Smooth muscle cell (in vitro differentiated cells): ENCODE measurements at regions not wholly inside any gene's neighbourhood (a gene's known extent, or its start where the extent isn't known, plus 50 kb on each side); places are given as distances from the start of the nearest gene placed in this dataset.

Experiments
- DNase-seq: peaks from one replicate; lab custom pipeline; 2025; ENCODE audit not compliant: unreplicated experiment; lab: John Stamatoyannopoulos, UW
- H2AFZ ChIP-seq: fragments of 200-600 bp; sonication (generic); 2 replicates; pipeline ENCODE4 v1.6.0; 2016; ENCODE audit warnings: antibody characterized with exemption, low read depth, mild to moderate bottlenecking
- H3F3A ChIP-seq: fragments of 200-600 bp; sonication (generic); 2 replicates; pipeline ENCODE4 v1.6.0; 2017; ENCODE audit warnings: antibody characterized with exemption, low read depth
- H3K27ac ChIP-seq: fragments of 200-600 bp; sonication (generic); 2 replicates; pipeline ENCODE4 v1.5.1; 2016; ENCODE audit warnings: low read depth, mild to moderate bottlenecking
- H3K27me3 ChIP-seq: fragments of 200-600 bp; sonication (generic); 2 replicates; pipeline ENCODE4 v1.6.1; 2016; ENCODE audit warnings: low read depth, mild to moderate bottlenecking
- H3K36me3 ChIP-seq: fragments of 200-600 bp; sonication (generic); 2 replicates; pipeline ENCODE4 v1.5.1; 2016; ENCODE audit warnings: low read depth
- H3K4me1 ChIP-seq: fragments of 200-600 bp; sonication (generic); 2 replicates; pipeline ENCODE4 v1.5.1; 2016; ENCODE audit warnings: low read depth
- H3K4me2 ChIP-seq: fragments of 200-600 bp; sonication (generic); 2 replicates; pipeline ENCODE4 v1.6.0; 2016; ENCODE audit warnings: mild to moderate bottlenecking
- H3K4me3 ChIP-seq: fragments of 200-600 bp; sonication (generic); 2 replicates; pipeline ENCODE4 v1.5.1; 2016; ENCODE audit warnings: mild to moderate bottlenecking
- H3K79me2 ChIP-seq: fragments of 200-600 bp; sonication (generic); 2 replicates; pipeline ENCODE4 v1.6.0; 2016; ENCODE audit warnings: low read depth, mild to moderate bottlenecking
- H3K9ac ChIP-seq: fragments of 200-600 bp; sonication (generic); 2 replicates; pipeline ENCODE4 v1.6.0; 2016; ENCODE audit warnings: low read depth
- H3K9me3 ChIP-seq: fragments of 200-600 bp; sonication (generic); replicated peaks from 2 replicates; pipeline ENCODE4 v1.5.1; 2016; ENCODE audit warnings: low read depth
- H4K20me1 ChIP-seq: fragments of 200-600 bp; sonication (generic); 2 replicates; pipeline ENCODE4 v1.6.0; 2016; ENCODE audit warnings: low read depth
- CTCF ChIP-seq: fragments of 200-600 bp; sonication (generic); IDR thresholded peaks from 2 replicates; pipeline ENCODE4 v1.5.1; 2017; ENCODE audit warnings: borderline replicate concordance, mild to moderate bottlenecking, antibody characterized with exemption; ENCODE audit not compliant: insufficient read depth, poor library complexity, severe bottlenecking
- WGBS: methylation state at CpG from one replicate; pipeline ENCODE4 v1.1.7; 2016; ENCODE audit warnings: low lambda C conversion rate; 5-methylcytosine and 5-hydroxymethylcytosine counted together

GRCh38 chr6:44500074-44500473, 112.6 kb downstream of the CDC5L start:
- no peaks in the 10 kb centered on the region for H3K36me3 ChIP-seq
- WGBS: 90% methylated on average over 6 of the region's 6 CpGs
- no peak overlapping the region for H3K4me3 ChIP-seq
- H3K9ac ChIP-seq: no peak overlapping the region
- no peaks in the 10 kb centered on the region for H3K9me3 ChIP-seq
- no peak overlapping the region for H3K4me2 ChIP-seq
- H3K27me3 ChIP-seq: peaks cover 4% of the 10 kb centered on the region
- TF ChIP-seq CTCF: no peak
- H3F3A ChIP-seq: no peaks in the 10 kb centered on the region
- DNase-seq: no peak
- H3K27ac ChIP-seq: no peak overlapping the region
- no peaks in the 10 kb centered on the region for H4K20me1 ChIP-seq
- no peak overlapping the region for H2AFZ ChIP-seq
- no peaks in the 10 kb centered on the region for H3K79me2 ChIP-seq
- no peaks in the 10 kb centered on the region for H3K4me1 ChIP-seq

- no peaks in the 10 kb centered on the region for H4K20me1 ChIP-seq
- H2AFZ ChIP-seq: no peak overlapping the region
- no peaks in the 10 kb centered on the region for H3F3A ChIP-seq
- H3K4me3 ChIP-seq: no peak overlapping the region
- no peaks in the 10 kb centered on the region for H3K36me3 ChIP-seq
- no peaks in the 10 kb centered on the region for H3K9me3 ChIP-seq
- WGBS: 84% methylated on average over 4 of the region's 4 CpGs
- no peak for DNase-seq
- no peak for TF ChIP-seq CTCF
- H3K4me2 ChIP-seq: no peak overlapping the region
- H3K27me3 ChIP-seq: peaks cover 7% of the 10 kb centered on the region
- no peaks in the 10 kb centered on the region for H3K4me1 ChIP-seq
- H3K9ac ChIP-seq: no peak overlapping the region
- no peak overlapping the region for H3K27ac ChIP-seq
- no peaks in the 10 kb centered on the region for H3K79me2 ChIP-seq
Observed at GRCh38 chr6:44503471-44503870, 116.0 kb downstream of the CDC5L start.

GRCh38 chr6:44504301-44504791, 116.8 kb downstream of the CDC5L start:
- Histone ChIP-seq H2AFZ (no peak overlapping the region), H3K4me3 (no peak overlapping the region), H4K20me1 (no peaks in the 10 kb centered on the region), H3K4me1 (no peaks in the 10 kb centered on the region), H3K79me2 (no peaks in the 10 kb centered on the region), H3F3A (no peaks in the 10 kb centered on the region), H3K27me3 (peaks cover 7% of the 10 kb centered on the region), H3K36me3 (no peaks in the 10 kb centered on the region), H3K9ac (no peak overlapping the region), H3K27ac (no peak overlapping the region), H3K4me2 (no peak overlapping the region), H3K9me3 (no peaks in the 10 kb centered on the region)
- WGBS: 85% methylated on average over 5 of the region's 5 CpGs
- TF ChIP-seq CTCF: no peak
- DNase-seq: no peak

- DNase-seq: no peak
- H2AFZ ChIP-seq: no peak overlapping the region
- no peaks in the 10 kb centered on the region for H3K4me1 ChIP-seq
- H3K9ac ChIP-seq: no peak overlapping the region
- TF ChIP-seq CTCF: no peak
- H3K9me3 ChIP-seq: no peaks in the 10 kb centered on the region
- no peaks in the 10 kb centered on the region for H3K36me3 ChIP-seq
- H4K20me1 ChIP-seq: no peaks in the 10 kb centered on the region
- H3K27me3 ChIP-seq: peaks cover 7% of the 10 kb centered on the region
- H3K4me2 ChIP-seq: no peak overlapping the region
- WGBS: 78% methylated on average over 4 of the region's 4 CpGs
- no peak overlapping the region for H3K4me3 ChIP-seq
- H3F3A ChIP-seq: no peaks in the 10 kb centered on the region
- H3K27ac ChIP-seq: no peak overlapping the region
- no peaks in the 10 kb centered on the region for H3K79me2 ChIP-seq
Observed at GRCh38 chr6:44505751-44506150, 118.2 kb downstream of the CDC5L start.
